GM12891 (cell line): ENCODE measurements at regions not wholly inside any gene's neighbourhood (a gene's known extent, or its start where the extent isn't known, plus 50 kb on each side); places are given as distances from the start of the nearest gene placed in this dataset.

ENCODE experiments used
- POLR2A ChIP-seq: IDR thresholded peaks from 2 replicates; pipeline ENCODE4 v1.6.1; 2011; ENCODE audit warnings: low read depth, low read length, control low read depth
- POLR2AphosphoS5 ChIP-seq: IDR thresholded peaks from 2 replicates; pipeline ENCODE4 v1.6.1; 2011; ENCODE audit warnings: low read depth, low read length, control low read depth
- SPI1 ChIP-seq: IDR thresholded peaks from 2 replicates; pipeline ENCODE4 v1.6.1; 2011; ENCODE audit warnings: low read depth, low read length, control low read depth

DNA sequence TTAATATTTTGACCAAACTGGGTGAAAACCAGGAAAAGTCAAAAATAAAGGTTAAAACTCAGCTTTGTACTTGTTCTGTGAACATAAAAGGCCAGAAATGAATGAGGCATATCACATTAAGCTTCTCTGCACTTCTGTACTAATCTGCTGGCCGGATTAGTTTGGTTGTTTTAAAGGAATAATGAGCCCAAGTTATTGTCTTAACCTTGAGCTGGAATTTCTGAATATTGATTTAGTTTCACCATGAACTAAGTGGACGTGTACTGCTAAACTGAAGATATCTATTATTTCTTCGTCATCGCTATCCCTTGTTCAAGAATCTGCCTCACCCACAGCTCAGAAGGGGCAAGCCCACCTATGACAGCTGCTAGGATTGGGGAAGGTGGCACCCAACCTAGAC lies 101.1 kb upstream of the FRMD4A start:
- TF ChIP-seq SPI1 (no peak), POLR2A (no peak), POLR2AphosphoS5 (no peak)
